DMS53 treated with DMSO at 0.1 percent for 48 hours (cell line): ENCODE measurements at regions not wholly inside any gene's neighbourhood (a gene's known extent, or its start where the extent isn't known, plus 50 kb on each side); places are given as distances from the start of the nearest gene placed in this dataset.
A peak's percentile ranks its signal among the peaks of the same experiment; 100 is the strongest.

Experiments
- DNase-seq: peaks from one replicate; lab custom pipeline; 2025; ENCODE audit not compliant: unreplicated experiment; lab: John Stamatoyannopoulos, UW

GRCh38 chr5:56692359-56693219, 122.8 kb upstream of the MAP3K1 start:
- no peak for DNase-seq

- DNase-seq: no peak
Measured at GRCh38 chr5:56688402-56688801, 126.9 kb upstream of the MAP3K1 start.

GRCh38 chr5:56686337-56687195, 128.8 kb upstream of the MAP3K1 start:
- DNase-seq: no peak

- no peak for DNase-seq
Measured at GRCh38 chr5:56685503-56686217, 129.7 kb upstream of the MAP3K1 start.

GRCh38 chr5:56684159-56684558, 131.2 kb upstream of the MAP3K1 start:
- no peak for DNase-seq

GRCh38 chr5:56683733-56684132, 131.6 kb upstream of the MAP3K1 start:
- no peak for DNase-seq

GRCh38 chr5:56683281-56683680, 132.1 kb upstream of the MAP3K1 start:
- DNase-seq: no peak

GRCh38 chr5:56681346-56681745, 134.0 kb upstream of the MAP3K1 start:
- no peak for DNase-seq

GRCh38 chr5:56680731-56681130, 134.6 kb upstream of the MAP3K1 start:
- no peak for DNase-seq

GRCh38 chr5:56677690-56678305, 137.6 kb upstream of the MAP3K1 start:
- DNase-seq: no peak

GRCh38 chr5:56676091-56676768, 139.1 kb upstream of the MAP3K1 start:
- no peak for DNase-seq

GRCh38 chr5:56674441-56674840, 140.9 kb upstream of the MAP3K1 start:
- no peak for DNase-seq

- DNase-seq: no peak
Measured at GRCh38 chr5:56673171-56673570, 142.2 kb upstream of the MAP3K1 start.

- no peak for DNase-seq
Measured at GRCh38 chr5:56671571-56671970, 143.8 kb upstream of the MAP3K1 start.

- no peak for DNase-seq
Measured at GRCh38 chr5:56670916-56671315, 144.4 kb upstream of the MAP3K1 start.

GRCh38 chr5:56669534-56670483, 145.5 kb upstream of the MAP3K1 start:
- DNase-seq: peak; percentile 81

- DNase-seq: peak; percentile 74
Measured at GRCh38 chr5:56668996-56669395, 146.4 kb upstream of the MAP3K1 start.

GRCh38 chr5:56667692-56668091, 147.7 kb upstream of the MAP3K1 start:
- no peak for DNase-seq

- no peak for DNase-seq
Measured at GRCh38 chr5:56666901-56667300, 148.4 kb upstream of the MAP3K1 start.
